IMR-90 (cell line): ENCODE measurements at regions not wholly inside any gene's neighbourhood (a gene's known extent, or its start where the extent isn't known, plus 50 kb on each side); places are given as distances from the start of the nearest gene placed in this dataset.
"Not testable (repeated sequence)": the region's sequence is repeated elsewhere in the genome, so short reads cannot be mapped to it uniquely, and the experiment has no call there.

Experiments
- ATAC-seq: fragments of 200-7000 bp; cut with Tn5 transposase; 2 replicates; pipeline ENCODE4 v1.9.1; 2020; ENCODE audit warnings: low read depth, mild to moderate bottlenecking, moderate library complexity
- BruUV-seq: library from RNA; stranded (reverse); fragments of 400-500 nt; replicated peaks from 2 replicates; lab custom pipeline; 2021; lab: Mats Ljungman, UMichigan
- CTCF ChIA-PET: fragments of 300-600 bp; formaldehyde crosslinking; extraction: SDS; loops from one replicate; lab custom pipeline; 2021; ENCODE audit warnings: antibody characterized with exemption; lab: Yijun Ruan, JAX
- POLR2A ChIA-PET: fragments of 300-600 bp; sonication (Branson Sonifier 250); formaldehyde crosslinking; loops from one replicate; lab custom pipeline; 2022; ENCODE audit warnings: antibody characterized with exemption; ENCODE audit not compliant: unreplicated experiment; lab: Charles Lee
- DNase-seq: peaks from one replicate; pipeline ENCODE4 v3.0.0; 2013
- H2AFZ ChIP-seq: replicated peaks from 2 replicates; pipeline ENCODE3; 2013; ENCODE audit warnings: low read length, mild to moderate bottlenecking; ENCODE audit not compliant: poor library complexity
- H2AK5ac ChIP-seq: 2 replicates; pipeline ENCODE4 v1.6.1; 2013; ENCODE audit warnings: low read depth, low read length, inconsistent platforms
- H2AK9ac ChIP-seq: replicated peaks from 2 replicates; pipeline ENCODE3; 2013; ENCODE audit warnings: mild to moderate bottlenecking, low read depth, low read length, moderate library complexity; ENCODE audit not compliant: poor library complexity
- H2BK120ac ChIP-seq: 2 replicates; pipeline ENCODE4 v1.6.1; 2013; ENCODE audit warnings: low read depth, low read length, inconsistent platforms
- H2BK15ac ChIP-seq: 3 replicates; pipeline ENCODE4 v1.6.1; 2013; ENCODE audit warnings: low read depth, low read length, inconsistent platforms
- H2BK20ac ChIP-seq: 2 replicates; pipeline ENCODE4 v1.6.1; 2013; ENCODE audit warnings: low read depth, mild to moderate bottlenecking, inconsistent platforms, low read length, moderate library complexity
- H2BK5ac ChIP-seq: 2 replicates; pipeline ENCODE4 v1.6.1; 2013; ENCODE audit warnings: mild to moderate bottlenecking, low read depth, low read length, inconsistent platforms; ENCODE audit not compliant: poor library complexity, severe bottlenecking
- H3K14ac ChIP-seq: replicated peaks from 2 replicates; pipeline ENCODE4 v1.6.1; 2013; ENCODE audit warnings: low read depth, low read length, inconsistent platforms
- H3K18ac ChIP-seq: 2 replicates; pipeline ENCODE4 v1.6.1; 2013; ENCODE audit warnings: low read depth, low read length, control low read depth
- H3K23ac ChIP-seq: 2 replicates; pipeline ENCODE4 v1.6.1; 2013; ENCODE audit warnings: low read depth, low read length, inconsistent platforms
- H3K27ac ChIP-seq: 2 replicates; pipeline ENCODE4 v1.5.1; 2013; ENCODE audit warnings: mild to moderate bottlenecking, control low read depth, low read length; ENCODE audit not compliant: insufficient read depth
- H3K27me3 ChIP-seq: 2 replicates; pipeline ENCODE4 v1.6.1; 2013; ENCODE audit warnings: low read length; ENCODE audit not compliant: control insufficient read depth, insufficient read depth
- H3K36me3 ChIP-seq: 2 replicates; pipeline ENCODE4 v1.6.1; 2013; ENCODE audit warnings: low read length, mixed read lengths; ENCODE audit not compliant: control insufficient read depth, insufficient read depth
- H3K4ac ChIP-seq: 2 replicates; pipeline ENCODE4 v1.6.1; 2013; ENCODE audit warnings: low read depth, low read length, inconsistent platforms
- H3K4me1 ChIP-seq: 2 replicates; pipeline ENCODE4 v1.6.1; 2013; ENCODE audit warnings: low read length, mixed read lengths; ENCODE audit not compliant: control insufficient read depth, insufficient read depth
- H3K4me2 ChIP-seq: 2 replicates; pipeline ENCODE4 v1.6.1; 2013; ENCODE audit warnings: low read depth, mild to moderate bottlenecking, control low read depth, low read length, moderate library complexity
- H3K4me3 ChIP-seq: 2 replicates; pipeline ENCODE4 v1.5.1; 2013; ENCODE audit warnings: low read depth, mild to moderate bottlenecking, control low read depth, low read length, moderate library complexity; ENCODE audit not compliant: insufficient read depth
- H3K56ac ChIP-seq: 2 replicates; pipeline ENCODE4 v1.6.1; 2013; ENCODE audit warnings: low read length, inconsistent platforms; ENCODE audit not compliant: insufficient read depth; ENCODE audit errors: extremely low read depth
- H3K79me1 ChIP-seq, 2 experiments: 2 replicates each; pipeline ENCODE4 v1.6.1; 2013; ENCODE audit warnings: low read length in 2 of 2, inconsistent platforms in 1 of 2, low read depth in 1 of 2
- H3K9ac ChIP-seq: 2 replicates; pipeline ENCODE4 v1.6.1; 2013; ENCODE audit warnings: low read depth, low read length, control low read depth
- H3K9me1 ChIP-seq: 2 replicates; pipeline ENCODE4 v1.6.1; 2013; ENCODE audit warnings: low read length, inconsistent platforms; ENCODE audit not compliant: insufficient read depth
- H3K9me3 ChIP-seq: 2 replicates; pipeline ENCODE4 v1.6.1; 2013; ENCODE audit warnings: low read length; ENCODE audit not compliant: control insufficient read depth, insufficient read depth
- H4K20me1 ChIP-seq: 2 replicates; pipeline ENCODE4 v1.6.1; 2013; ENCODE audit warnings: low read length, inconsistent platforms; ENCODE audit not compliant: insufficient read depth
- H4K5ac ChIP-seq: 2 replicates; pipeline ENCODE4 v1.6.1; 2013; ENCODE audit warnings: mild to moderate bottlenecking, low read depth, low read length, control low read depth
- H4K8ac ChIP-seq, 2 experiments: 2 replicates each; pipeline ENCODE4 v1.6.1; 2013; ENCODE audit warnings: low read depth in 2 of 2, low read length in 2 of 2, control low read depth in 1 of 2, inconsistent platforms in 1 of 2
- H4K91ac ChIP-seq: 2 replicates; pipeline ENCODE4 v1.6.1; 2013; ENCODE audit warnings: low read depth, low read length, inconsistent platforms; ENCODE audit not compliant: insufficient read depth
- CTCF ChIP-seq: conservative IDR thresholded peaks from 2 replicates; pipeline ENCODE4 v1.5.1; 2012; ENCODE audit warnings: mild to moderate bottlenecking, low read depth, low read length, improper control_type of control experiment
- ELK1 ChIP-seq: fragments of 150-350 bp; IDR thresholded peaks from 2 replicates; pipeline ENCODE4 v1.6.1; 2016; ENCODE audit warnings: low read depth, mild to moderate bottlenecking, low read length, moderate library complexity, borderline replicate concordance
- MAFK ChIP-seq: IDR thresholded peaks from 2 replicates; pipeline ENCODE4 v1.6.1; 2012; ENCODE audit warnings: low read depth, low read length, improper control_type of control experiment
- MAZ ChIP-seq: IDR thresholded peaks from 2 replicates; pipeline ENCODE4 v1.6.1; 2012; ENCODE audit warnings: low read depth, mild to moderate bottlenecking, low read length, improper control_type of control experiment, moderate library complexity, borderline replicate concordance
- NFE2L2 ChIP-seq: fragments of 150-350 bp; IDR thresholded peaks from 2 replicates; pipeline ENCODE4 v1.6.1; 2016; ENCODE audit warnings: low read depth, mild to moderate bottlenecking, low read length
- POLR2A ChIP-seq: IDR thresholded peaks from 2 replicates; pipeline ENCODE4 v1.6.1; 2012; ENCODE audit warnings: mild to moderate bottlenecking, low read depth, low read length
- WGBS, 2 experiments: methylation state at CpG; one replicate each; pipeline versions ENCODE4 v1.1.5 to v1.1.7; 2013; ENCODE audit warnings: missing lambda C conversion rate in 2 of 2; ENCODE audit not compliant: insufficient read length in 1 of 2; ENCODE audit errors: extremely low coverage in 2 of 2; 5-methylcytosine and 5-hydroxymethylcytosine counted together
- dilution Hi-C: fragments of 300-500 bp; cut with HindIII; formaldehyde crosslinking; loops from one replicate; pipeline ENCODE4 v1.14.3; 2018; ENCODE audit warnings: low sequenced_read_pairs; ENCODE audit not compliant: unreplicated experiment
- in situ Hi-C: fragments of 300-500 bp; cut with MboI; formaldehyde crosslinking; loops from 3 replicates; pipeline ENCODE4 v1.14.3; 2019; ENCODE audit warnings: low sequenced_read_pairs, inconsistent platforms, mixed read lengths
- intact Hi-C: fragments of 100-400 bp; cut with micrococcal nuclease; formaldehyde crosslinking; loops from 2 replicates; pipeline ENCODE4 v1.10.0; 2022

- Histone ChIP-seq H3K4ac (no peak overlapping the region), H3K79me1 (no peaks in the 10 kb centered on the region), H4K20me1 (no peaks in the 10 kb centered on the region), H3K9me1 (no peaks in the 10 kb centered on the region), H4K5ac (peak overlapping the region; percentile 9; the same call in 1 of the 2 replicates), H3K18ac (no peak overlapping the region; the same call in 1 of the 2 replicates), H3K14ac (no peak overlapping the region), H2BK15ac (no peak overlapping the region), H2AK9ac (no peak overlapping the region), H2BK120ac (no peak overlapping the region), H3K4me3 (no peak overlapping the region), H3K27ac (no peak overlapping the region), H3K9ac (no peak overlapping the region), H3K9me3 (no peaks in the 10 kb centered on the region), H3K4me1 (peaks cover 3% of the 10 kb centered on the region; the same call in 1 of the 2 replicates), H2AFZ (no peak overlapping the region), H2AK5ac (no peak overlapping the region), H4K8ac (no peak overlapping the region), H4K91ac (no peak overlapping the region), H3K56ac (no peak overlapping the region), H3K36me3 (no peaks in the 10 kb centered on the region), H3K23ac (no peak overlapping the region), H2BK20ac (no peak overlapping the region), H3K27me3 (no peaks in the 10 kb centered on the region), H2BK5ac (no peak overlapping the region), H3K4me2 (no peak overlapping the region; the same call in 1 of the 2 replicates)
- intact Hi-C loops, result loop anchor here (2.0 kb wide), 1 partner anchor 44 kb away; no protein-coding TSS in a partner anchor
- ChIA-PET CTCF (interaction anchor here (1.5 kb wide), 1 partner anchor 10 kb away, joined by 7 read pairs; no protein-coding TSS in a partner anchor), POLR2A (no interaction called here)
- DNase-seq, result peak; percentile 49
- dilution Hi-C loops, result no loop called here
- BruUV-seq, result no TSS peak
- no CpG with 5 or more reads among the region's 3 CpGs for WGBS, 2 experiments
- in situ Hi-C loops, result no loop called here
- TF ChIP-seq MAZ (no peak), ELK1 (no peak), NFE2L2 (peak; percentile 96), CTCF (no peak), MAFK (peak; percentile 27; the same call in 1 of the 2 replicates), POLR2A (no peak)
- peak; percentile 70 for ATAC-seq
These were observed 258.5 kb downstream of the PDCD6IP start for GRCh38 chr3:34056951-34057390.

GRCh38 chr3:34060995-34061394, 262.6 kb downstream of the PDCD6IP start:
- H2AK9ac ChIP-seq, H3K23ac ChIP-seq, H4K20me1 ChIP-seq, H3K9me1 ChIP-seq, H3K36me3 ChIP-seq, H3K9ac ChIP-seq, DNase-seq, POLR2A ChIA-PET, H2AK5ac ChIP-seq, H2BK120ac ChIP-seq, H3K79me1 ChIP-seq, H3K4me3 ChIP-seq, H4K8ac ChIP-seq, H3K14ac ChIP-seq, H2BK15ac ChIP-seq, H4K91ac ChIP-seq, H2BK5ac ChIP-seq, intact Hi-C loops, H3K4ac ChIP-seq, H3K4me1 ChIP-seq, H3K4me2 ChIP-seq, H4K5ac ChIP-seq, in situ Hi-C loops, H3K27ac ChIP-seq, dilution Hi-C loops, BruUV-seq, CTCF ChIA-PET, H3K18ac ChIP-seq, ATAC-seq, H3K56ac ChIP-seq, H3K9me3 ChIP-seq, H3K27me3 ChIP-seq, H2BK20ac ChIP-seq, H2AFZ ChIP-seq: not testable (repeated sequence)
- WGBS, 2 experiments, result no CpG with 5 or more reads among the region's 1 CpG
